Muscle of leg (tissue), 3 donors: ENCODE measurements at regions not wholly inside any gene's neighbourhood (a gene's known extent, or its start where the extent isn't known, plus 50 kb on each side); places are given as distances from the start of the nearest gene placed in this dataset.
"Not testable (repeated sequence)": the region's sequence is repeated elsewhere in the genome, so short reads cannot be mapped to it uniquely, and the experiment has no call there.

Experiments used
- DNase-seq: peaks from one replicate; pipeline ENCODE4 v3.0.0; 2013
- H3K27ac ChIP-seq: one replicate; pipeline ENCODE4 v1.5.1; 2013; ENCODE audit warnings: mild to moderate bottlenecking, low read length, control low read depth
- H3K27me3 ChIP-seq: one replicate; pipeline ENCODE4 v1.6.1; 2013; ENCODE audit warnings: low read length; ENCODE audit not compliant: control insufficient read depth, insufficient read depth
- H3K36me3 ChIP-seq: one replicate; pipeline ENCODE4 v1.6.1; 2013; ENCODE audit warnings: low read length; ENCODE audit not compliant: control insufficient read depth, insufficient read depth
- H3K4me1 ChIP-seq: one replicate; pipeline ENCODE4 v1.6.1; 2013; ENCODE audit warnings: low read length; ENCODE audit not compliant: control insufficient read depth, insufficient read depth
- H3K4me3 ChIP-seq: one replicate; pipeline ENCODE4 v1.5.1; 2013; ENCODE audit warnings: low read length, control low read depth
- H3K9me3 ChIP-seq: replicated peaks from 2 replicates; pipeline ENCODE4 v1.6.1; 2013; ENCODE audit warnings: low read depth, low read length; ENCODE audit not compliant: control insufficient read depth
- WGBS: methylation state at CpG from one replicate; pipeline ENCODE4 v1.1.5; 2013; ENCODE audit warnings: missing lambda C conversion rate; ENCODE audit not compliant: insufficient coverage; 5-methylcytosine and 5-hydroxymethylcytosine counted together

DNA sequence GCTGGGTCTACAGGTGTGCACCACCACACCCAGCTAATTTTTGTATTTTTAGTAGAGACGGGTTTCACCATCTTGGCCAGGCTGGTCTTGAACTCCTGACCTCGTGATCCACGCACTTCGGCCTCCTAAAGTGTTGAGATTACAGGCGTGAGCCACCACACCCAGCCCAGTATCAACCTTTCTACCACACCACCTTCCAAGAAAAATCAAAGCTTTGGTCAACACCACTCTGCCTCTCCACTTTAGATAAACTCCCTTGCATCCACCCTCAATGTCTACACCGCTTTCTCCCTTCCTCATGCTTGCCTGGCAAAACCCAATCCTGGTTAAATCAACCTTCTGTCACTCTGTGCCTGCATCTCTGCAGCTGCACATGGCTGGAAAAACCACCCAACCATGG lies 112.2 kb downstream of the TNFAIP3 start:
- H3K9me3 ChIP-seq, H3K36me3 ChIP-seq, H3K27ac ChIP-seq, H3K4me3 ChIP-seq, H3K4me1 ChIP-seq, H3K27me3 ChIP-seq, DNase-seq: not testable (repeated sequence)
- 95% methylated on average over 6 of the region's 6 CpGs for WGBS

- Histone ChIP-seq H3K4me1 (no peaks in the 10 kb centered on the region), H3K9me3 (no peaks in the 10 kb centered on the region), H3K36me3 (no peaks in the 10 kb centered on the region), H3K4me3 (no peak overlapping the region), H3K27ac (no peak overlapping the region), H3K27me3 (no peaks in the 10 kb centered on the region)
- WGBS: 40% methylated on average over 1 of the region's 1 CpG
- DNase-seq: no peak
Observed at GRCh38 chr6:137980777-137981176, 113.7 kb downstream of the TNFAIP3 start.

DNA sequence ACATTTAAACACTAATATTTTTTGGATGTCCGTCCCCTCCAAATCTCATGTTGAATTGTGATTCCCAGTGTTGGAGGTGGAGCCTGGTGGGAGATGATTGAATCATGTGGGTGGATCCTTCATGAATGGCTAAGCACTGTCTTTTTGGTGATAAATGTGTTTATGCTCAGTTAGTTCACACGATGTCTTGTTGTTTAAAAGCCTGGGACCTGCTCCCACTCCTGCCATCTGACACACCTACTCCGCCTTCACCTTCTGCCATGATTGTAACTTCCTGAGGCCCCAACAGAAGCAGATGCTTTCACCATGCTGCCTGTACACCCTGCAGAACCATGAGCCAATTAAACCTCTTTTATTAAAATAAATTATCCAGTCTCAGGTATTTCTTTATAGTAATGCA lies 114.7 kb downstream of the TNFAIP3 start:
- WGBS: no CpG with 5 or more reads among the region's 3 CpGs
- Histone ChIP-seq H3K4me1 (no peaks in the 10 kb centered on the region), H3K36me3 (no peaks in the 10 kb centered on the region)

GRCh38 chr6:137982418-137983189 lies 115.5 kb downstream of the TNFAIP3 start:
- no peak overlapping the region for H3K27ac ChIP-seq
- H3K27me3 ChIP-seq: no peaks in the 10 kb centered on the region
- H3K36me3 ChIP-seq: no peaks in the 10 kb centered on the region
- DNase-seq: no peak
- no peaks in the 10 kb centered on the region for H3K4me1 ChIP-seq
- WGBS: 73% methylated on average over 6 of the region's 12 CpGs
- no peaks in the 10 kb centered on the region for H3K9me3 ChIP-seq
- H3K4me3 ChIP-seq: no peak overlapping the region

More for the DNA sequence above, 114.7 kb downstream of the TNFAIP3 start:
- DNase-seq: no peak
- no peaks in the 10 kb centered on the region for H3K9me3 ChIP-seq
- no peak overlapping the region for H3K27ac ChIP-seq
- no peak overlapping the region for H3K4me3 ChIP-seq
- H3K27me3 ChIP-seq: no peaks in the 10 kb centered on the region

GRCh38 chr6:137983269-137983668 lies 116.2 kb downstream of the TNFAIP3 start:
- H3K9me3 ChIP-seq: no peaks in the 10 kb centered on the region
- no peak overlapping the region for H3K27ac ChIP-seq
- no peak for DNase-seq
- no peaks in the 10 kb centered on the region for H3K4me1 ChIP-seq
- H3K36me3 ChIP-seq: no peaks in the 10 kb centered on the region
- H3K27me3 ChIP-seq: no peaks in the 10 kb centered on the region
- H3K4me3 ChIP-seq: no peak overlapping the region
- 63% methylated on average over 4 of the region's 5 CpGs for WGBS

- DNase-seq: no peak
- H3K4me1 ChIP-seq: no peaks in the 10 kb centered on the region
- H3K27me3 ChIP-seq: no peaks in the 10 kb centered on the region
- no peak overlapping the region for H3K27ac ChIP-seq
- H3K9me3 ChIP-seq: no peaks in the 10 kb centered on the region
- no peaks in the 10 kb centered on the region for H3K36me3 ChIP-seq
- H3K4me3 ChIP-seq: no peak overlapping the region
- WGBS: no CpG with 5 or more reads among the region's 4 CpGs
Observed at GRCh38 chr6:137989664-137990063, 117.6 kb downstream of the PERP start.

DNA sequence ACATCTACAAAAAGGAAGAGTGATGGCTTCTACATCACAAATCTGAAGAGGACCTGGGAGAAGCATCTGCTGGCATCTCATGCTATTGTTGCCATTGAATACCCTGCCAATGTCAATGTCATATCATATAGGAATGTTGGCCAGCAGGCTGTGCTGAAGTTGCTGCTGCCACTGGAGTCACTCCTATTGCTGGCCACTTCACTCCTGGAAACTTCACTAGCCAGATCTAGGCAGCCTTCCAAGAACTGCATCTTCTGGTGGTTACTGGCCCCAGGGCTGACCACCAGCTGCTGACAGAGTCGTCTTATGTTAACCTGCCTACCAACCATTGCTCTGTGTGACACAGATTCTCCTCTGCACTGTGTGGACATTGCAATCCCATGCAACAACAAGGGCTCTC lies 111.8 kb downstream of the PERP start:
- Histone ChIP-seq H3K27me3 (no peaks in the 10 kb centered on the region), H3K4me3 (no peak overlapping the region), H3K4me1 (no peaks in the 10 kb centered on the region), H3K9me3 (no peaks in the 10 kb centered on the region), H3K36me3 (no peaks in the 10 kb centered on the region), H3K27ac (no peak overlapping the region)
- no peak for DNase-seq
- WGBS: 67% methylated on average over 1 of the region's 1 CpG

GRCh38 chr6:137998461-137999019 lies 108.7 kb downstream of the PERP start:
- H3K27ac ChIP-seq: no peak overlapping the region
- H3K27me3 ChIP-seq: no peaks in the 10 kb centered on the region
- DNase-seq: no peak
- no peaks in the 10 kb centered on the region for H3K9me3 ChIP-seq
- WGBS: 39% methylated on average over 2 of the region's 4 CpGs
- no peaks in the 10 kb centered on the region for H3K36me3 ChIP-seq
- H3K4me1 ChIP-seq: no peaks in the 10 kb centered on the region
- H3K4me3 ChIP-seq: no peak overlapping the region

GRCh38 chr6:137999815-138000214 lies 107.4 kb downstream of the PERP start:
- Histone ChIP-seq H3K36me3 (no peaks in the 10 kb centered on the region), H3K27me3 (no peaks in the 10 kb centered on the region), H3K4me1 (no peaks in the 10 kb centered on the region), H3K4me3 (no peak overlapping the region), H3K27ac (no peak overlapping the region), H3K9me3 (no peaks in the 10 kb centered on the region)
- no peak for DNase-seq
- 70% methylated on average over 3 of the region's 5 CpGs for WGBS

GRCh38 chr6:138000941-138001340 lies 106.3 kb downstream of the PERP start:
- no peaks in the 10 kb centered on the region for H3K9me3 ChIP-seq
- H3K27ac ChIP-seq: no peak overlapping the region
- no peaks in the 10 kb centered on the region for H3K27me3 ChIP-seq
- DNase-seq: no peak
- H3K4me3 ChIP-seq: no peak overlapping the region
- no peaks in the 10 kb centered on the region for H3K36me3 ChIP-seq
- no peaks in the 10 kb centered on the region for H3K4me1 ChIP-seq
